CD4-positive, alpha-beta T cell (primary cell): ENCODE measurements at regions not wholly inside any gene's neighbourhood (a gene's known extent, or its start where the extent isn't known, plus 50 kb on each side); places are given as distances from the start of the nearest gene placed in this dataset.
"Not testable (repeated sequence)": the region's sequence is repeated elsewhere in the genome, so short reads cannot be mapped to it uniquely, and the experiment has no call there.

Experiments used
- ATAC-seq: fragments of 200-7000 bp; cut with Tn5 transposase; one replicate; pipeline ENCODE4 v1.10.0; 2022; ENCODE audit warnings: mild to moderate bottlenecking; ENCODE audit not compliant: poor library complexity
- CTCF ChIA-PET: fragments of 350-600 bp; sonication (Branson Sonifier 250); formaldehyde crosslinking; loops from one replicate; lab custom pipeline; 2021; ENCODE audit warnings: antibody characterized with exemption, inconsistent platforms; lab: Charles Lee
- POLR2A ChIA-PET: fragments of 350-600 bp; sonication (Branson Sonifier 250); formaldehyde crosslinking; loops from one replicate; lab custom pipeline; 2021; ENCODE audit warnings: antibody characterized with exemption, inconsistent platforms; lab: Charles Lee
- DNase-seq, 14 experiments: peaks; one replicate each; pipeline ENCODE4 v3.0.0-alpha.2; 2013 to 2020; ENCODE audit warnings: mixed read lengths in 2 of 14
- H3K27ac ChIP-seq, 2 donors: one replicate each; pipeline versions ENCODE4 v1.5.1 to v1.7.0; 2013; ENCODE audit warnings: low read length in 2 of 2, low read depth in 1 of 2, mild to moderate bottlenecking in 1 of 2
- H3K27me3 ChIP-seq, 2 experiments: 1 replicate in 1 of 2; 2 replicates in 1 of 2; pipeline versions ENCODE4 v1.6.1 to v1.7.0; 2013; ENCODE audit warnings: low read length in 2 of 2, control low read depth in 1 of 2, mild to moderate bottlenecking in 1 of 2, moderate library complexity in 1 of 2; ENCODE audit not compliant: insufficient read depth in 2 of 2, control insufficient read depth in 1 of 2
- H3K36me3 ChIP-seq: one replicate; pipeline ENCODE4 v1.6.1; 2013; ENCODE audit warnings: low read length, control low read depth; ENCODE audit not compliant: insufficient read depth
- H3K4me1 ChIP-seq: one replicate; pipeline ENCODE4 v1.6.1; 2013; ENCODE audit warnings: low read length, control low read depth; ENCODE audit not compliant: insufficient read depth
- H3K4me3 ChIP-seq: one replicate; pipeline ENCODE4 v1.5.1; 2013; ENCODE audit warnings: mild to moderate bottlenecking, low read length, moderate library complexity
- H3K9me3 ChIP-seq, 2 experiments: 1 replicate in 1 of 2; 2 replicates in 1 of 2; pipeline versions ENCODE4 v1.6.1 to v1.7.0; 2013; ENCODE audit warnings: low read length in 2 of 2, mild to moderate bottlenecking in 2 of 2, control low read depth in 1 of 2, moderate library complexity in 1 of 2; ENCODE audit not compliant: control insufficient read depth in 1 of 2, insufficient read depth in 1 of 2
- H3K27ac Mint-ChIP-seq: one replicate; pipeline ENCODE4 v1.8.0; 2020; ENCODE audit warnings: mixed read lengths
- H3K27me3 Mint-ChIP-seq: one replicate; pipeline ENCODE4 v1.8.0; 2021; ENCODE audit warnings: mixed read lengths
- H3K36me3 Mint-ChIP-seq: one replicate; pipeline ENCODE4 v1.8.0; 2021; ENCODE audit warnings: low read depth, mixed read lengths
- H3K4me1 Mint-ChIP-seq: one replicate; pipeline ENCODE4 v1.8.0; 2021; ENCODE audit warnings: low read depth, mixed read lengths
- H3K4me3 Mint-ChIP-seq: one replicate; pipeline ENCODE4 v1.8.0; 2020; ENCODE audit warnings: mild to moderate bottlenecking, mixed read lengths
- H3K9me3 Mint-ChIP-seq: one replicate; pipeline ENCODE4 v1.8.0; 2020; ENCODE audit warnings: mixed read lengths
- CTCF ChIP-seq: fragments of 200-600 bp; IDR thresholded peaks from one replicate; pipeline ENCODE4 v1.8.0; 2022; ENCODE audit warnings: antibody characterized with exemption, mild to moderate bottlenecking
- intact Hi-C, 2 experiments: fragments of 100-400 bp; cut with DNase I in 1 of 2; cut with micrococcal nuclease in 1 of 2; formaldehyde crosslinking; loops; one replicate each; pipeline versions ENCODE4 v1.15.1 to v1.9.0; 2023 to 2025; cut with DNase I, micrococcal nuclease

DNA sequence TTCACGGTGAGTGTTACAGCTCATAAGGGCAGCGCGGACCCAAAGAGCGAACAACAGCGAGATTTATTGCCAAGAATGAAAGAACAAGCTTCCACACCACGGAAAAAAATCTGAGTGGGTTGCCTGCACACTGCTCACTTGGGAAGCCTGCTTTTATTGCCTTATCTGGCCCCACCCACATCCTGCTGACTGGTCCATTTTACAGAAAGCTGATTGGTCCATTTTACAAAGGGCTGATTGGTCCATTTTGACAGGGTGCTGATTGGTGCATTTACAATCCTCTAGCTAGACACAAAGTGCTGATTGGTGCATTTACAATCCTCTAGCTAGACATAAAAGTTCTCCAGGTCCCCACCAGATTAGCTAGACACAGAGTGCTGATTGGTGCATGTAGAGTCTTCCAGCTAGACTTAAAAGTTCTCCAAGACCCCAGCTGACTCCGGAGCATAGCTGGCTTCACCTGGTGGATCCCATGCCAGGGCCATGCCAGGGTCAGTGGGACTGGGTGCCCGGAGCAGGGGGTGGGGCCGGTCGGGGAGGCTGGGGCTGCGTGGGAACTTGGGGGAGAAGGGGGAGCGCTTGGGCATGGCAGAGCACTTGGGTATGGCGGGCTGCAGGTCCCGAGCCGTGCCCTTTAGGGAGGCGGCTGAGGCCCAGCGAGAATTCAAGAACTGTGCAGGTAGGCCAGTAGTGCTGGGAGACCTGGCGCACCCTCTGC is 75.4 kb upstream of the ATP1A1 start:
- Histone ChIP-seq H3K4me3 (no peak overlapping the region), H3K36me3 (no peaks in the 10 kb centered on the region), H3K4me1 (no peaks in the 10 kb centered on the region), H3K27ac (no peak overlapping the region), H3K9me3 (peaks cover 0 to 5% of the 10 kb centered on the region in 2 experiments), H3K27me3 (no peaks in the 10 kb centered on the region)
- no peak for TF ChIP-seq CTCF
- ChIA-PET CTCF (no interaction called here), POLR2A (no interaction called here)
- peaks cover 6% of the 10 kb centered on the region for H3K4me1 Mint-ChIP-seq
- no peak overlapping the region for H3K27ac Mint-ChIP-seq
- no peak overlapping the region for H3K4me3 Mint-ChIP-seq
- ATAC-seq: no peak
- no peaks in the 10 kb centered on the region for H3K36me3 Mint-ChIP-seq
- no peaks in the 10 kb centered on the region for H3K27me3 Mint-ChIP-seq
- DNase-seq: no peak
- intact Hi-C loops: no loop called here
- H3K9me3 Mint-ChIP-seq: no peaks in the 10 kb centered on the region

DNA sequence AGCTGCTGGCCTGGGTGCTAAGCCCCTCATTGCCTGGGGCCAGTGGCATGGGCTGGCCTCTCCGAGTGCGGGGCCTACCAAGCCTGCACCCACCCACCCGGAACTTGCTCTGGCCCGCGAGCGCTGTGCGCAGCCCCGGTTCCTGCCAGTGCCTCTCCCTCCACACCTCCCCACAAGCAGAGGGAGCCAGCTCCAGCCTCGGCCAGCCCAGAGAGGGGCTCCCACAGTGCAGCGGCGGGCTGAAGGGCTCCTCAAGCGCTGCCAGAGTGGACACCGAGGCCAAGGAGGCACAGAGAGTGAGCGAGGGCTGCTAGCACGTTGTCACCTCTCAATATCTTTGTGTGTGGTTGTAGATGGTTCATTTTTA is 74.8 kb upstream of the ATP1A1 start:
- H3K27me3 ChIP-seq, H3K4me3 ChIP-seq, ATAC-seq, H3K27me3 Mint-ChIP-seq, H3K4me3 Mint-ChIP-seq, POLR2A ChIA-PET, H3K36me3 ChIP-seq, H3K9me3 Mint-ChIP-seq, H3K36me3 Mint-ChIP-seq, intact Hi-C loops, H3K4me1 Mint-ChIP-seq, H3K9me3 ChIP-seq, CTCF ChIA-PET, H3K27ac ChIP-seq, H3K27ac Mint-ChIP-seq, H3K4me1 ChIP-seq, DNase-seq: not testable (repeated sequence)

- Histone ChIP-seq H3K4me3 (no peak overlapping the region), H3K4me1 (no peaks in the 10 kb centered on the region), H3K27me3 (no peaks in the 10 kb centered on the region), H3K27ac (no peak overlapping the region), H3K36me3 (no peaks in the 10 kb centered on the region), H3K9me3 (peaks cover 0 to 5% of the 10 kb centered on the region in 2 experiments)
- ATAC-seq (no peak), DNase-seq (no peak)
- Mint-ChIP-seq H3K9me3 (no peaks in the 10 kb centered on the region), H3K36me3 (no peaks in the 10 kb centered on the region), H3K27me3 (no peaks in the 10 kb centered on the region), H3K27ac (no peak overlapping the region), H3K4me3 (no peak overlapping the region), H3K4me1 (peaks cover 6% of the 10 kb centered on the region)
- ChIA-PET CTCF (no interaction called here), POLR2A (no interaction called here)
- no peak for TF ChIP-seq CTCF
- intact Hi-C loops: no loop called here
Observed at GRCh38 chr1:116298746-116299145, 74.3 kb upstream of the ATP1A1 start.

- Mint-ChIP-seq H3K27me3 (no peaks in the 10 kb centered on the region), H3K4me3 (no peak overlapping the region), H3K4me1 (peaks cover 6% of the 10 kb centered on the region), H3K36me3 (no peaks in the 10 kb centered on the region), H3K27ac (no peak overlapping the region), H3K9me3 (no peaks in the 10 kb centered on the region)
- intact Hi-C loops: no loop called here
- Histone ChIP-seq H3K27ac (no peak overlapping the region), H3K4me1 (no peaks in the 10 kb centered on the region), H3K36me3 (no peaks in the 10 kb centered on the region), H3K27me3 (no peaks in the 10 kb centered on the region), H3K4me3 (no peak overlapping the region), H3K9me3 (peaks cover 0 to 5% of the 10 kb centered on the region in 2 experiments)
- ChIA-PET CTCF (interaction anchor here (1.0 kb wide), 1 partner anchor 579 kb away, joined by 3 read pairs; no protein-coding TSS in a partner anchor), POLR2A (no interaction called here)
- no peak for TF ChIP-seq CTCF
- DNase-seq (no peak), ATAC-seq (no peak)
Observed at GRCh38 chr1:116299248-116299647, 73.8 kb upstream of the ATP1A1 start.
